OCI-LY7 (cell line): ENCODE measurements at regions not wholly inside any gene's neighbourhood (a gene's known extent, or its start where the extent isn't known, plus 50 kb on each side); places are given as distances from the start of the nearest gene placed in this dataset.

ENCODE experiments used
- CTCF ChIP-seq: fragments of 200-600 bp; sonication (generic); conservative IDR thresholded peaks from 2 replicates; pipeline ENCODE4 v1.5.1; 2014; ENCODE audit warnings: mild to moderate bottlenecking, antibody characterized with exemption, low read length, moderate library complexity, mixed read lengths
- EZH2phosphoT487 ChIP-seq: fragments of 200-600 bp; sonication (generic); IDR thresholded peaks from 2 replicates; pipeline ENCODE4 v1.6.1; 2018; ENCODE audit warnings: low read depth, borderline replicate concordance, mild to moderate bottlenecking, mixed run types, antibody characterized with exemption, low read length, moderate library complexity, mixed read lengths

- TF ChIP-seq CTCF = no peak
- no peak for TF ChIP-seq EZH2phosphoT487
Observed at GRCh38 chr14:97217111-97217885, 420.1 kb downstream of the VRK1 start.
